Right ventricle myocardium inferior (tissue), 1 donor: ENCODE measurements at regions not wholly inside any gene's neighbourhood (a gene's known extent, or its start where the extent isn't known, plus 50 kb on each side); places are given as distances from the start of the nearest gene placed in this dataset.

Experiments used
- ATAC-seq: fragments of 200-7000 bp; cut with Tn5 transposase; one replicate; pipeline ENCODE4 v1.9.1; 2020; ENCODE audit warnings: mild to moderate bottlenecking, moderate library complexity
- DNase-seq: peaks from one replicate; pipeline ENCODE4 v3.0.0; 2021; ENCODE audit errors: missing footprints
- intact Hi-C: fragments of 100-400 bp; cut with DNase I; formaldehyde crosslinking; loops from one replicate; pipeline ENCODE4 v1.11.0; 2022
- donor health status: DM: no; HTN: yes; CAD: no; lungs with severe emphysema.

GRCh38 chr3:89966877-89967665, 859.6 kb downstream of the EPHA3 start:
- ATAC-seq (no peak), DNase-seq (no peak)
- intact Hi-C loops: no loop called here

- intact Hi-C loops: no loop called here
- ATAC-seq (no peak), DNase-seq (no peak)
These were observed 863.9 kb downstream of the EPHA3 start for GRCh38 chr3:89971329-89971728.

GRCh38 chr3:89973156-89973555, 865.7 kb downstream of the EPHA3 start:
- DNase-seq (no peak), ATAC-seq (no peak)
- intact Hi-C loops: no loop called here

- DNase-seq: no peak
- intact Hi-C loops: no loop called here
- no peak for ATAC-seq
These were observed 867.6 kb downstream of the EPHA3 start for GRCh38 chr3:89974903-89975519.

GRCh38 chr3:89983449-89983848, 876.0 kb downstream of the EPHA3 start:
- intact Hi-C loops: no loop called here
- ATAC-seq (no peak), DNase-seq (no peak)

- ATAC-seq: no peak
- DNase-seq: no peak
- intact Hi-C loops: no loop called here
These were observed 897.9 kb downstream of the EPHA3 start for GRCh38 chr3:90005281-90005847.

- DNase-seq: no peak
- intact Hi-C loops: no loop called here
- peak; percentile 74 for ATAC-seq
These were observed 900.5 kb downstream of the EPHA3 start for GRCh38 chr3:90007778-90008499.

GRCh38 chr3:90010341-90010740, 902.9 kb downstream of the EPHA3 start:
- DNase-seq (no peak), ATAC-seq (no peak)
- intact Hi-C loops: no loop called here

- intact Hi-C loops: no loop called here
- DNase-seq: no peak
- ATAC-seq: peak; percentile 46
These were observed 903.7 kb downstream of the EPHA3 start for GRCh38 chr3:90011131-90011530.

- ATAC-seq (no peak), DNase-seq (no peak)
- intact Hi-C loops: no loop called here
These were observed 904.2 kb downstream of the EPHA3 start for GRCh38 chr3:90011596-90011995.

- intact Hi-C loops: no loop called here
- ATAC-seq: no peak
- DNase-seq: no peak
These were observed 904.6 kb downstream of the EPHA3 start for GRCh38 chr3:90011996-90012395.

GRCh38 chr3:90015688-90016356, 908.4 kb downstream of the EPHA3 start:
- ATAC-seq (peak; percentile 67), DNase-seq (no peak)
- intact Hi-C loops: no loop called here

- ATAC-seq (no peak), DNase-seq (no peak)
- intact Hi-C loops: no loop called here
These were observed 909.1 kb downstream of the EPHA3 start for GRCh38 chr3:90016555-90016954.

- intact Hi-C loops: no loop called here
- no peak for DNase-seq
- ATAC-seq: no peak
These were observed 911.4 kb downstream of the EPHA3 start for GRCh38 chr3:90018779-90019178.

GRCh38 chr3:90025019-90025418, 917.6 kb downstream of the EPHA3 start:
- intact Hi-C loops: no loop called here
- DNase-seq: no peak
- ATAC-seq: no peak

GRCh38 chr3:90026406-90026805, 919.0 kb downstream of the EPHA3 start:
- DNase-seq (no peak), ATAC-seq (no peak)
- intact Hi-C loops: no loop called here

- no peak for ATAC-seq
- no peak for DNase-seq
- intact Hi-C loops: no loop called here
These were observed 923.7 kb downstream of the EPHA3 start for GRCh38 chr3:90031121-90031520.

GRCh38 chr3:90032980-90033641, 925.7 kb downstream of the EPHA3 start:
- intact Hi-C loops: no loop called here
- DNase-seq (no peak), ATAC-seq (no peak)

- intact Hi-C loops: no loop called here
- ATAC-seq: no peak
- DNase-seq: no peak
These were observed 926.6 kb downstream of the EPHA3 start for GRCh38 chr3:90034038-90034437.
